ENCODE measurements at regions not wholly inside any gene's neighbourhood (a gene's known extent, or its start where the extent isn't known, plus 50 kb on each side); places are given as distances from the start of the nearest gene placed in this dataset.
A peak's percentile ranks its signal among the peaks of the same experiment; 100 is the strongest.

- Mint-ChIP-seq H3K9me3 (no peaks in the 10 kb centered on the region), H3K27ac (no peak overlapping the region), H3K4me3 (no peak overlapping the region)
These were observed 492.0 kb upstream of the SOX5 start for GRCh38 chr12:24441458-24441857.

DNA sequence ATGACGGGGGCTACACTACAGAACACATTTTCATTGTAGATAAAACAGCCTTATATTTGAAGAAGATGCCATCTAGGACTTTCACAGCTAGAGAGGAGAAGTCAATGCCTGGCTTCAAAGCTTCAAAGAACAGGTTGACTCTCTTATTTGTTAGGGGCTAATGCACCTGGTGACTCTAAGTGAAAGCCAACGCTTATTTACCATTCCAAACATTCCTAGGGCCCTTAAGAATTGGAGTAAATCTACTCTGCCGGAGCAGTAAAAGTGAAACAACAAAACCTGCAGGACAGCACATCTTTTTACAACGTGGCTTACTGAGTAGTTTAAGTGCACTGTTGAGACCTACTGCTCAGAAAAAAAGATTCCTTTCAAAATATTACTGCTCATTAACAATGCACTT, 487.2 kb upstream of the SOX5 start:
- Mint-ChIP-seq H3K4me1 (ENCODE audit: low read depth) (no peaks in the 10 kb centered on the region), H3K4me3 (no peak overlapping the region), H3K36me3 (ENCODE audit: low read depth) (no peaks in the 10 kb centered on the region), H3K9me3 (no peaks in the 10 kb centered on the region), H3K27ac (no peak overlapping the region), H3K27me3 (ENCODE audit: low read depth) (no peaks in the 10 kb centered on the region)
- DNase-seq (ENCODE audit: low spot score), result no peak

More at GRCh38 chr12:24441458-24441857, 492.0 kb upstream of the SOX5 start:
- Mint-ChIP-seq H3K27me3 (ENCODE audit: low read depth) (no peaks in the 10 kb centered on the region), H3K36me3 (ENCODE audit: low read depth) (no peaks in the 10 kb centered on the region), H3K4me1 (ENCODE audit: low read depth) (no peaks in the 10 kb centered on the region)
- no peak for DNase-seq (ENCODE audit: low spot score)

DNA sequence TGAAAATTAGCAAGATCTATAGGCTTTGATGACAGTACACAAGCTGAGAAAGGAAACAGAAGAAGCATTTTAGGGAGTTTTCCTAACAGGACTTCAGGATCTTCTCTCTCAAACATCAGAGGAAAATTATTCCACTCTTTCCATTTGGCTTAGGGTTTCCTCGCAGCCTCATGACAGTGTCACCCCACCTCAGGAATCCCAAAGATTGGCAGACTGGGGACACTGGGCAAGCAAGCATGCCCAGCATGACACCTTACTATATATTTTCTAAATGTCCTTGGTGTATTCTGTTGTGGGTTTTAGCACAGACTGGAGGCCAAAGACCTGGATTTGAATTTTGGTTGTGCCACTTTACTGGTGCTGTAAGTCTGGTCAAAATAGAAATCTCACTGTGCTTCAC, 482.4 kb upstream of the SOX5 start:
- Mint-ChIP-seq H3K9me3 (no peaks in the 10 kb centered on the region), H3K4me1 (ENCODE audit: low read depth) (no peaks in the 10 kb centered on the region), H3K27me3 (ENCODE audit: low read depth) (no peaks in the 10 kb centered on the region), H3K4me3 (no peak overlapping the region), H3K36me3 (ENCODE audit: low read depth) (no peaks in the 10 kb centered on the region), H3K27ac (no peak overlapping the region)
- DNase-seq (ENCODE audit: low spot score), result no peak

DNA sequence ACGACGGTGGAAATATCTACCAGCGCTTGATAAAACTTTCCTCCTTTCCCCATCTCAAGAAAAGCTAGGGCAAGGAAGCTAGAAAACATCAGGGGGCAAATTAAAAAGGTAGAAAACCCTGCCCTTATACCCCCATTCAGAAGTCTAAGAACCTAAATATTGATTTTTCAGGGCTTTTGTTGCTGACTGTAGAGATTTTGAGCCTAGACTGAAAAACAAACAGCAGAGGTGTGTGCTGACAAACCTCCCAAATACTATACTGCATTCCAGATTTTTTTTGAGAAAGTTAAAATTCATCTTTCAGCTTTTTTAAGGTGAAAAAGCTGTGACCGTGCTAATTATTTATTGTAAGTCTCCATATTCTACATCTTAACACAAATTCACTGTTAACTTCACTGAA, 478.3 kb upstream of the SOX5 start:
- Mint-ChIP-seq H3K9me3 (no peaks in the 10 kb centered on the region), H3K4me3 (no peak overlapping the region), H3K27me3 (ENCODE audit: low read depth) (no peaks in the 10 kb centered on the region), H3K36me3 (ENCODE audit: low read depth) (no peaks in the 10 kb centered on the region), H3K27ac (no peak overlapping the region), H3K4me1 (ENCODE audit: low read depth) (peaks cover 11% of the 10 kb centered on the region)
- DNase-seq (ENCODE audit: low spot score), result no peak

DNA sequence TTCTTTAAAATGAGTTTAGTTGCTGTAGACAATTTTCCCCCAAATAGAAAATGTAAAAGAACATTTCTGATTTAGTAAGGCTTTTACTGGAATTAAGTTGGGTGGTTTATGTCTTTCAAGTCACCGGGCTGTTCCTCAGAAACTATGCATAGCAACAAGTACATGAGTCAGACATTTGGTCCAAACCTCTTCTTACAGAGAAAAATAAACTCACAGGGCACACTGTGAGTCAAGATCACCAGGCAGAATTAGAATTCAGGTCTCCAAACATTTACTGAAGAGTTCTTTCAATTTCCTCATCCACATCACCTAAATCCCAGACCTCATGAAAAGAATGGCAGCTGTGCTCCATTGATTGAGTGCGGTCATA, 476.1 kb upstream of the SOX5 start:
- H3K27me3 Mint-ChIP-seq (ENCODE audit: low read depth), result no peaks in the 10 kb centered on the region
- peaks cover 11% of the 10 kb centered on the region for H3K4me1 Mint-ChIP-seq (ENCODE audit: low read depth)
- no peak overlapping the region for H3K4me3 Mint-ChIP-seq
- DNase-seq (ENCODE audit: low spot score), result no peak
- H3K9me3 Mint-ChIP-seq, result no peaks in the 10 kb centered on the region
- H3K36me3 Mint-ChIP-seq (ENCODE audit: low read depth), result no peaks in the 10 kb centered on the region
- H3K27ac Mint-ChIP-seq, result no peak overlapping the region

DNA sequence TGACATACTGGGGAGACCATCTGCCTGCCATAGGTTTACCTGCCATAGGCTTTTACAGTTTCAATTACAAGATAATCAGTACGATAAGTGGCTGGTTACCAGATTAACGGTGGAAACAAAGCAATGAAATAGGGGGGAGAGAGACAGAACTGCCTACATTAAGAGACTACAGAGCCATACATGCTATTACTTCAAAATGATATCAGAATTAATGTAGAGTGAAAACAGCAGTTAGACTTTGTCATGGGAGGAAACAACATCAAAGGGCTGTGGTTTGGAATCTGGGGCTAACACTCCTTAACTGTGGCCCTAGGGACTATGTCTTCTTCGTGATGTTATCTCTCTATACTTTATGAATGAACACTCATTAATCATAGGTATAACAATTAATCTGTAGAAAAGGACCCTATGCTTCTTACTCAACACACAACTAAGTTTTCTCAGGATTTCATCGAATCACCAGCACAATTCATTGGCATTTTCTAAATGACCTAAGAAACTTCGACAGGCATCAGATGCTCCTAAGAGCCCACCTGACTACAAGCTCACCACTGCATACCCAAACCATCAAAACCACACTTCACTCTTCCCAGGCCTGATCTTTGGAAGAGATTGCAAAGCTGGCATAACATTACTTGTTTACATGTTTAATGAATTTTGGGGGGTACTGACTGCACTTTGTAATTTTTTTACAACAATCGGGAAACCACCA, 475.6 kb upstream of the SOX5 start:
- Mint-ChIP-seq H3K36me3 (ENCODE audit: low read depth) (no peaks in the 10 kb centered on the region), H3K4me3 (no peak overlapping the region), H3K27me3 (ENCODE audit: low read depth) (no peaks in the 10 kb centered on the region), H3K4me1 (ENCODE audit: low read depth) (peaks cover 11% of the 10 kb centered on the region), H3K9me3 (no peaks in the 10 kb centered on the region), H3K27ac (no peak overlapping the region)
- peak; percentile 4 for DNase-seq (ENCODE audit: low spot score)

DNA sequence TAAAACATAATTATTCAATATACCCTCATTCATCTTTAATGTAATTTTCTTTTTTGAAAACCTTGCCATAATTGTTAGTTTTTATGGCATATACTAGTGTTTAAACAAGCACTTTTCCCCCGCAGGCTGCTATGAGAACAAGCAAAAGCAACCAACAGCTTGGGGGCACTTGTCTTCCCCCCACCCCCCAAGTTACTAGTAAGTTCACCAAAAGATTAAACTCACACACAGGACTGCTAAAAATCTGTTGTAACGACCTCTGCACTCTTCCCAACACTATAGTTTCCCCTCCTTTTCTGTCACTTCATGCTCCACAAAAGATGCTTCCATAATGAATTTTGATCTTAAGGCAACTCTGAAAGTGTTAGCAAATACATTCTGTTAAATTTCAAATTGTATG, 474.9 kb upstream of the SOX5 start:
- no peak for DNase-seq (ENCODE audit: low spot score)
- no peaks in the 10 kb centered on the region for H3K36me3 Mint-ChIP-seq (ENCODE audit: low read depth)
- H3K4me1 Mint-ChIP-seq (ENCODE audit: low read depth), result peaks cover 11% of the 10 kb centered on the region
- no peaks in the 10 kb centered on the region for H3K9me3 Mint-ChIP-seq
- H3K27ac Mint-ChIP-seq, result no peak overlapping the region
- no peak overlapping the region for H3K4me3 Mint-ChIP-seq
- H3K27me3 Mint-ChIP-seq (ENCODE audit: low read depth), result no peaks in the 10 kb centered on the region

GRCh38 chr12:24423611-24424010, 474.1 kb upstream of the SOX5 start:
- no peak overlapping the region for H3K4me3 Mint-ChIP-seq

GRCh38 chr12:24421759-24422158, 472.3 kb upstream of the SOX5 start:
- H3K9me3 Mint-ChIP-seq, result peaks cover 5% of the 10 kb centered on the region
- H3K27ac Mint-ChIP-seq, result no peak overlapping the region
- H3K4me3 Mint-ChIP-seq, result no peak overlapping the region
- DNase-seq (ENCODE audit: low spot score), result no peak
- no peaks in the 10 kb centered on the region for H3K27me3 Mint-ChIP-seq (ENCODE audit: low read depth)
- no peaks in the 10 kb centered on the region for H3K36me3 Mint-ChIP-seq (ENCODE audit: low read depth)
- H3K4me1 Mint-ChIP-seq (ENCODE audit: low read depth), result peaks cover 11% of the 10 kb centered on the region

More at GRCh38 chr12:24423611-24424010, 474.1 kb upstream of the SOX5 start:
- Mint-ChIP-seq H3K4me1 (ENCODE audit: low read depth) (peaks cover 11% of the 10 kb centered on the region), H3K9me3 (no peaks in the 10 kb centered on the region), H3K27me3 (ENCODE audit: low read depth) (no peaks in the 10 kb centered on the region), H3K36me3 (ENCODE audit: low read depth) (no peaks in the 10 kb centered on the region), H3K27ac (no peak overlapping the region)
- no peak for DNase-seq (ENCODE audit: low spot score)

DNA sequence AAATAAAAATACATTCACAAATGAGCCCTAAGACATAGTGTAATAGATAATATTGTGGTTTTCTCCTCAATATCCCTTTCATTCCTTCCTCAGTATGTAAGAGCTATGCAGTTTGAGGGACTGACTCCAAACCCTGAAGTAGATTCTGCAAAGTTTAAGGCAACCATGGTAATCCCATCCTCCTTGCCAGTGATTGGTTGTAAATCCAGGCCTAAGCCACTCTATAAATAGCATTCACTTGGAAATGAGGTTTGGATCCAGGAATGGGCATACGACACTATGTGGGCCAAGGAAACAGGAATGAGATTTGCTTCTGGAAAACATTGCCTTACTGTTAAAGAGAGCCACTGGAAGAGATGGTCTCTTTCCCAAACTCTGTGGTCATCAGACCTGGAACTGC, 468.7 kb upstream of the SOX5 start:
- Mint-ChIP-seq H3K4me3 (no peak overlapping the region), H3K9me3 (peaks cover 5% of the 10 kb centered on the region), H3K4me1 (ENCODE audit: low read depth) (no peaks in the 10 kb centered on the region), H3K27me3 (ENCODE audit: low read depth) (peaks cover 3% of the 10 kb centered on the region), H3K36me3 (ENCODE audit: low read depth) (no peaks in the 10 kb centered on the region), H3K27ac (no peak overlapping the region)
- no peak for DNase-seq (ENCODE audit: low spot score)

DNA sequence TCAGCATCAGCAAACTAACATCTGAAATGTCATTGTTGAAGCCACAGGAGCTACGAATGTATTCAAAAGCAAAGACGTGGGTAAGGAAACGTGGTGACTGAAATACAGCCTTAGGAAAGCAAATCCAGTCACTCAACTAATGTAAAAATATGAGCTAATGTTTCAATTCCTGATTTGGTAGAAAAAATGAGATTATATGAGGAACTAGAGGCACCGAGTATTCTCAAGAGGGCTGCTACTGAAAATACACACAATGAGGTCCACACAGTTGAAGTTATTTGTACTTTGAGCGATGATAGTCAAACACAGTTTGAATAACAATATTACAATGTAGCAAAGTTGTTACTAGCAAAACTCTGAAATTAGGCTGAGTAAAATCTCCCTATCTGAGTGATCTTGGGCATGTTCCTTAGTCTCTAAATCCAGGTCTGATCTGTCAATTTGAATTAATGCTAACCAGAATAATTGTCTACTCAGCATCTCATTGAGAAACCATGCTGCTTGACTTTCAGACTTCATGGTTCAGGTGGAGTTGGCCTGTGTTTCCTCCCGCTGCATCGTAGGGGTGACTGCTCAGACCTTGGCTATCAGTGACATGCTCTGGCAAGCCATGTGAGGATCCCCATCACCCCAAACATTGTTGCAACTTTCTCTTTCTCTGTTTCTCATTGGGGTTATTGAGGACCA, 467.1 kb upstream of the SOX5 start:
- H3K4me3 Mint-ChIP-seq, result no peak overlapping the region
- no peaks in the 10 kb centered on the region for H3K4me1 Mint-ChIP-seq (ENCODE audit: low read depth)
- no peak overlapping the region for H3K27ac Mint-ChIP-seq
- H3K9me3 Mint-ChIP-seq, result peaks cover 5% of the 10 kb centered on the region
- no peaks in the 10 kb centered on the region for H3K36me3 Mint-ChIP-seq (ENCODE audit: low read depth)
- DNase-seq (ENCODE audit: low spot score), result no peak
- peaks cover 3% of the 10 kb centered on the region for H3K27me3 Mint-ChIP-seq (ENCODE audit: low read depth)

- Mint-ChIP-seq H3K27me3 (ENCODE audit: low read depth) (peaks cover 3% of the 10 kb centered on the region), H3K4me1 (ENCODE audit: low read depth) (no peaks in the 10 kb centered on the region), H3K4me3 (no peak overlapping the region), H3K27ac (no peak overlapping the region), H3K36me3 (ENCODE audit: low read depth) (no peaks in the 10 kb centered on the region), H3K9me3 (peaks cover 5% of the 10 kb centered on the region)
- no peak for DNase-seq (ENCODE audit: low spot score)
These were observed 466.5 kb upstream of the SOX5 start for GRCh38 chr12:24415934-24416333.

DNA sequence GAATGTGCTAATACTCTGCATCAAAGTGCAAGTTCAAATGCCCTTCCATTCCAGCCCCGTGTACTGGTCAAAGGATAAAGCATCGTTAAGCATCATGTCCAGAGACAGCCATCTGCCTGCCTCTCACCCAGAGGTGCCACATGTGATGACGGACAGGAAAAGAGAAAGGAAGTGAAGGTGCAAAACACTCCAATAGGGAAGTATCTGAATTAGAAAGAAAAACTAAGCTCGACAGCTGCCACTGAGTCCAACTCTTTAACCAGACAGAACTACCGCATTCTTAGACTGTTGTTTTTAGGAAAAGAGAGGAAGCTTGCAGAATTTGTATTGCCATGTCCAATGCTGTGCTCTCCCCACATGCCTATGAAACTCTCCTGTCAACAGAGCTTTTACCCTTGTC, 465.0 kb upstream of the SOX5 start:
- Mint-ChIP-seq H3K36me3 (ENCODE audit: low read depth) (no peaks in the 10 kb centered on the region), H3K4me1 (ENCODE audit: low read depth) (no peaks in the 10 kb centered on the region), H3K4me3 (no peak overlapping the region), H3K27me3 (ENCODE audit: low read depth) (peaks cover 5% of the 10 kb centered on the region), H3K27ac (no peak overlapping the region), H3K9me3 (peaks cover 5% of the 10 kb centered on the region)
- DNase-seq (ENCODE audit: low spot score), result no peak

DNA sequence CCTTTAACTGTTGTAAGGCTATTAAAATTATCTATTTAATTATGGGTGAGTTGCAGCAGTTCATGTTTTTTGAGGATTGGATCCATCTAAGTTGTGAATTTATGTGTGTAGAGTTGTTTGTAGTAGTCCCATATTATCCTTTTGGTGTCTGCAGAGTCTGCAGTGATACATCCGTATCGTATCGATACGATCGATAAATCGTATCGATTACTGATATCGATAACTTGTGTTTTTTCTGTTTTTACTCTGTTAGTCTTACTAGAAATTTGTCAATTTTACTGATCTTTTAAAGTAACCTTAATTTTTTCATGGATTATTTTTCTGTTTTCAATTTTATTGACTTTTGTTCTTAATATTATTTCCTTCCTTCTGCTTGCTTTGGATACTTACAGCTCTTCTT, 462.5 kb upstream of the SOX5 start:
- peaks cover 10% of the 10 kb centered on the region for H3K4me1 Mint-ChIP-seq (ENCODE audit: low read depth)
- H3K9me3 Mint-ChIP-seq, result peaks cover under 1% of the 10 kb centered on the region
- no peak for DNase-seq (ENCODE audit: low spot score)
- no peaks in the 10 kb centered on the region for H3K36me3 Mint-ChIP-seq (ENCODE audit: low read depth)
- H3K27ac Mint-ChIP-seq, result no peak overlapping the region
- peaks cover 8% of the 10 kb centered on the region for H3K27me3 Mint-ChIP-seq (ENCODE audit: low read depth)
- H3K4me3 Mint-ChIP-seq, result no peak overlapping the region

GRCh38 chr12:24409868-24410267, 460.4 kb upstream of the SOX5 start:
- Mint-ChIP-seq H3K27ac (no peak overlapping the region), H3K4me1 (ENCODE audit: low read depth) (peaks cover 10% of the 10 kb centered on the region), H3K4me3 (no peak overlapping the region), H3K36me3 (ENCODE audit: low read depth) (no peaks in the 10 kb centered on the region), H3K9me3 (no peaks in the 10 kb centered on the region), H3K27me3 (ENCODE audit: low read depth) (peaks cover 8% of the 10 kb centered on the region)
- DNase-seq (ENCODE audit: low spot score), result no peak
